ENCODE measurements at regions not wholly inside any gene's neighbourhood (a gene's known extent, or its start where the extent isn't known, plus 50 kb on each side); places are given as distances from the start of the nearest gene placed in this dataset.

DNA sequence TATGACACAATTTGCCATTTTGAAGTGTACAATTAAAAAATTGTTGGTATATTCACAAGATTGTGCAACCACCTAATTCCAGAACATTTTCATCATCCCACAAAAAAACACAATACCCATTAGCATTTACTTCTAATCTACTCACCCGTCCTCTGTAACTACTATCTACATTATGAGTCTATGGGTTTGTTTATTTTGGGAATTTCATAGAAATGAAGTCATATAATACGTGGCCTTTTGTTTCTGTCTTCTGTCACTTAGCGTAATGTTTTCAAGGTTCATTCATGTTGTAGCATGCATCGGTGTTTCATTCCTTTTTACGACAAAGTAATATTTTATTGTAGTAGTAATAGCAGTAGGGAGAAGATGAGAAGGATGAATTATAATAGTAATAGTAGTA lies 55.2 kb upstream of the CNTN6 start:
- DNase-seq (ENCODE audit: low read depth) = no peak
